Heart left ventricle (tissue), 16 donors: ENCODE measurements at regions not wholly inside any gene's neighbourhood (a gene's known extent, or its start where the extent isn't known, plus 50 kb on each side); places are given as distances from the start of the nearest gene placed in this dataset.
"Not testable (repeated sequence)": the region's sequence is repeated elsewhere in the genome, so short reads cannot be mapped to it uniquely, and the experiment has no call there.

ENCODE experiments used
- ATAC-seq, 4 donors: fragments of 200-7000 bp; cut with Tn5 transposase; one replicate each; pipeline ENCODE4 v1.9.1; 2020 to 2022; ENCODE audit warnings: moderate library complexity in 4 of 4, mild to moderate bottlenecking in 3 of 4, moderate number of reproducible peaks in 1 of 4
- DNase-seq, 5 donors: peaks; one replicate each; pipeline ENCODE4 v3.0.0-alpha.2; 2020
- H3K27ac ChIP-seq, 12 donors: fragments of 200-600 bp; sonication (generic) in 4 of 12; one replicate each; pipeline versions ENCODE4 v1.5.0 to v1.8.0; 2016 to 2022; ENCODE audit warnings: mild to moderate bottlenecking in 2 of 12
- H3K27me3 ChIP-seq, 9 donors: fragments of 200-600 bp; sonication (generic) in 2 of 9; one replicate each; pipeline versions ENCODE4 v1.5.1 to v1.8.0; 2016 to 2022; ENCODE audit warnings: mild to moderate bottlenecking in 3 of 9
- H3K36me3 ChIP-seq, 9 donors: fragments of 200-600 bp; sonication (generic) in 2 of 9; one replicate each; pipeline versions ENCODE4 v1.5.0 to v1.8.0; 2018 to 2022; ENCODE audit warnings: mild to moderate bottlenecking in 2 of 9
- H3K4me1 ChIP-seq, 12 donors: fragments of 200-600 bp; sonication (generic) in 4 of 12; one replicate each; pipeline versions ENCODE4 v1.5.0 to v1.8.0; 2016 to 2022; ENCODE audit warnings: mild to moderate bottlenecking in 3 of 12
- H3K4me3 ChIP-seq, 12 donors: fragments of 200-600 bp; sonication (generic) in 4 of 12; one replicate each; pipeline versions ENCODE4 v1.5.0 to v1.8.0; 2017 to 2022; ENCODE audit warnings: mild to moderate bottlenecking in 9 of 12, moderate library complexity in 4 of 12
- H3K9me3 ChIP-seq, 12 donors: fragments of 200-600 bp; sonication (generic) in 4 of 12; one replicate each; pipeline versions ENCODE4 v1.5.0 to v1.8.0; 2016 to 2022; ENCODE audit warnings: mild to moderate bottlenecking in 1 of 12
- POLR2A ChIP-seq, 2 donors: fragments of 450-650 bp; IDR thresholded peaks; one replicate each; pipeline ENCODE4 v1.6.1; 2017; ENCODE audit warnings: antibody characterized with exemption in 2 of 2, mild to moderate bottlenecking in 2 of 2, moderate library complexity in 2 of 2
- WGBS, 4 donors: extraction: QIAGEN DNeasy Blood & Tissue Kit in 2 of 4; methylation state at CpG; one replicate each; pipeline versions ENCODE4 v1.1.5 to v1.1.7; 2013 to 2018; 5-methylcytosine and 5-hydroxymethylcytosine counted together
- intact Hi-C, 10 donors: fragments of 100-400 bp; cut with DNase I; formaldehyde crosslinking; loops; one replicate each; pipeline versions ENCODE4 v1.11.1 to v1.14.2; 2022
- TF ChIP-seq, protein P1 (sequence below), 12 donors: fragments of 200-600 bp; sonication (generic) in 4 of 12; IDR thresholded peaks; one replicate each; pipeline versions ENCODE4 v1.5.0 to v1.8.0; 2018 to 2022; ENCODE audit warnings: antibody characterized with exemption in 12 of 12, mild to moderate bottlenecking in 5 of 12
- donor health status: ischemic (EF 13 %, LVEDD 7.1; RV severe dilation, severe dysfunction).
- donor health status: healthy with polysubstance abuse.
- donor health status: DM: no; HTN: yes; CAD: no.
- donor health status: DM: no; HTN: no; CAD: no.
- donor health status: ischemic (EF 25% LVEDD 6.9; RV normal size, moderate dysfunction).
- donor health status: ischemic (EF 25% LVEDD 5.7; RV mildly dilated, moderate dysfunction).
- donor health status: healthy.
- donor health status: DM: yes; HTN: yes; CAD: no.
- donor health status: ischemic (EF 35%, LVEDD 5.7; RV mildly dilated, moderate dysfunction).
- donor health status: nonischemic (EF 11% LVEDD 7.7; RV severe dilation, severe dysfunction).
- donor health status: DM: yes; HTN: yes; CAD: no.
- donor health status: PGD.
- donor health status: ischemic (EF 29% LVEDD 5.4; RV normal size, mild dysfunction).
- donor health status: nonischemic (EF 23%, LVEDD 6.1; RV moderate dilation, normal function).

DNA sequence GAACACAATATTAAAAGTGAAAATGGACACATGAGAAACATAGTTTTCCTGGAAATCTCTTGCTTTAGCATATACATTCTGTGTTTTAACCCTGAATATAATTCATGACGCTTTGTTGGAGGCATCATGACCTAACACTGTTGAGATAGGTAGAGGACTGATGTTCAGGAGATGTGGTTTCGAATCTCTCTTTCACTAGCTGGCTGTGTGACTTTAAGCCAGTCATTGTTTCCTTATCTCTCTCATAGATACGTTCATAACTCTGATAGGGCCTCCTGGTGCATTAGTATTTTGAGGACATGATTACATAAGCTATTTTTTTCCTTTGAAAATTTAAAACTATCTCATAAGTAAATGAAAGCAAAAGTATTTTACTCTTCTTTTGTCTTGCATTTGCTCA is 179.0 kb upstream of the DTNA start:
- ATAC-seq = no peak
- Histone ChIP-seq H3K4me3 (no peak overlapping the region), H3K36me3 (no peaks in the 10 kb centered on the region), H3K27ac (no peak overlapping the region), H3K4me1 (peaks cover 0 to 35% (median 6%) of the 10 kb centered on the region in 12 donors), H3K9me3 (peaks cover 0 to 7% (median 0%) of the 10 kb centered on the region in 12 donors), H3K27me3 (no peaks in the 10 kb centered on the region)
- no peak for DNase-seq
- intact Hi-C loops = no loop called here
- TF ChIP-seq, protein P1, sequence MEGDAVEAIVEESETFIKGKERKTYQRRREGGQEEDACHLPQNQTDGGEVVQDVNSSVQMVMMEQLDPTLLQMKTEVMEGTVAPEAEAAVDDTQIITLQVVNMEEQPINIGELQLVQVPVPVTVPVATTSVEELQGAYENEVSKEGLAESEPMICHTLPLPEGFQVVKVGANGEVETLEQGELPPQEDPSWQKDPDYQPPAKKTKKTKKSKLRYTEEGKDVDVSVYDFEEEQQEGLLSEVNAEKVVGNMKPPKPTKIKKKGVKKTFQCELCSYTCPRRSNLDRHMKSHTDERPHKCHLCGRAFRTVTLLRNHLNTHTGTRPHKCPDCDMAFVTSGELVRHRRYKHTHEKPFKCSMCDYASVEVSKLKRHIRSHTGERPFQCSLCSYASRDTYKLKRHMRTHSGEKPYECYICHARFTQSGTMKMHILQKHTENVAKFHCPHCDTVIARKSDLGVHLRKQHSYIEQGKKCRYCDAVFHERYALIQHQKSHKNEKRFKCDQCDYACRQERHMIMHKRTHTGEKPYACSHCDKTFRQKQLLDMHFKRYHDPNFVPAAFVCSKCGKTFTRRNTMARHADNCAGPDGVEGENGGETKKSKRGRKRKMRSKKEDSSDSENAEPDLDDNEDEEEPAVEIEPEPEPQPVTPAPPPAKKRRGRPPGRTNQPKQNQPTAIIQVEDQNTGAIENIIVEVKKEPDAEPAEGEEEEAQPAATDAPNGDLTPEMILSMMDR (IDR thresholded peaks at IDR 0.05) = no peak
- no peak for TF ChIP-seq POLR2A (IDR thresholded peaks at IDR 0.05)
- WGBS, 4 donors = 56 to 65% (median 59%) methylated on average over 3 of the region's 3 CpGs

DNA sequence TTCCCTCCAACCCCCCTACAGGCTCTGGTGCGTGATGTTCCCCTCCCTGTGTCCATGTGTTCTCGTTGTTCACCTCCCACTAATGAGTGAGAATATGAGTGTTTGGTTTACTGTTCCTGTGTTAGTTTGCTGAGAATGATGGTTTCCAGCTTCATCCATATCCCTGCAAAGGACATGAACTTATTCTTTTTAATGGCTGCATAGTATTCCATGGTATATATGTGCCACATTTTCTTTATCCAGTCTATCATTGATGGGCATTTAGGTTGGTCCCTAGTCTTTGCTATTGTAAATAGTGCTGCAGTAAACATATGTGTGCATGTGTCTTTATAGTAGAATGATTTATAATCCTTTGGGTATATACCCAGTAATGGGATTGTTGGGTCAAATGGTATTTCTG is 175.5 kb upstream of the DTNA start:
- WGBS, 4 donors = 91 to 96% (median 94%) methylated on average over 2 of the region's 2 CpGs
- not testable (repeated sequence) for ATAC-seq

DNA sequence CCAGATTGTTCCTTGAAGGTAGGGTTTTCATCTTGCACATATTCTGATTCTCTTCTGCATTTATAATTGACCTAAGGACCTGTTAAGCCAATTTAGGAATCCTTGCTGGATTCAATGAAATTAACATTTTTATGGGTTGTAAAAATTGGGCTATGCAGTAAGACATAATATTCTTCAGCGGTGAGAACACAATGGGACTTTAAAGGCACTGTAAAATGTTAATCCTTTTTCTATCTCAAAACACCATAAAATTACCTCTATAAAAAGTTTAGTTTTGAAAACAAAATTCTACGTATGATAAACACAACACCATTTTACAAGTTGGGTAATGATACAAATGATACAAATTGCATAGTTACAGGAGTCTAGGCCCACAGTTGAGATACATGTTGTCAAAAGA is 169.2 kb upstream of the DTNA start:
- TF ChIP-seq, protein P1 (IDR thresholded peaks at IDR 0.05) = no peak
- no peak for TF ChIP-seq POLR2A (IDR thresholded peaks at IDR 0.05)
- no peaks in the 10 kb centered on the region for H3K9me3 ChIP-seq
- H3K4me1 ChIP-seq = peaks cover 0 to 8% (median 0%) of the 10 kb centered on the region in 12 donors
- H3K4me3 ChIP-seq = no peak overlapping the region
- no peaks in the 10 kb centered on the region for H3K27me3 ChIP-seq
- WGBS, 4 donors = 95 to 99% (median 96%) methylated on average over 2 of the region's 2 CpGs
- DNase-seq (no peak), ATAC-seq (no peak)
- H3K36me3 ChIP-seq = no peaks in the 10 kb centered on the region
- intact Hi-C loops = no loop called here
- no peak overlapping the region for H3K27ac ChIP-seq

More for the DNA sequence above, 175.5 kb upstream of the DTNA start:
- DNase-seq, H3K4me3 ChIP-seq, H3K27ac ChIP-seq, H3K36me3 ChIP-seq, H3K27me3 ChIP-seq, H3K9me3 ChIP-seq, intact Hi-C loops: not testable (repeated sequence)
- H3K4me1 ChIP-seq = peaks cover 0 to 14% (median 2%) of the 10 kb centered on the region in 12 donors

DNA sequence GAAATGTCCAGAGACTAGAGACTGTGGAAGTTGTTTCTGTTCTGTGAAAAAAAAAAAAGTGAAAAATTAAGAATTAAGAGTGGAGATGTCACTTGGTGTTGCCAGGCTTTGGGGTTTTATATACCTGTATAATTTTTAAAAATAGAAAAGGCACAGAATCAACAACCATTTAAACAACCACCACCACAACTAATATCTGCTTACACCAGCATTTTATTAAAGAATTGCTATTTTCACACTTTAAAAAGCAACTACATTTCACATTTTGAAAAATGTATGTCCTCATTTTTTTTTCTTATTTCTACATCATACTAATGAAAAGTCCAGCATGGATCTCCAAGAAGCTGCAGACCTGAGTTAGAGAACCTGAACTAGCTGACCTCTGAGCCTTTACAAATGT is 167.5 kb upstream of the DTNA start:
- no peak overlapping the region for H3K4me3 ChIP-seq
- no peaks in the 10 kb centered on the region for H3K9me3 ChIP-seq
- H3K36me3 ChIP-seq = no peaks in the 10 kb centered on the region
- peaks cover 0 to 5% (median 0%) of the 10 kb centered on the region in 12 donors for H3K4me1 ChIP-seq
- no peak for DNase-seq
- H3K27me3 ChIP-seq = no peaks in the 10 kb centered on the region
- intact Hi-C loops = no loop called here
- no peak for ATAC-seq
- TF ChIP-seq POLR2A (IDR thresholded peaks at IDR 0.05) = no peak
- TF ChIP-seq, protein P1 (IDR thresholded peaks at IDR 0.05) = no peak
- no peak overlapping the region for H3K27ac ChIP-seq

DNA sequence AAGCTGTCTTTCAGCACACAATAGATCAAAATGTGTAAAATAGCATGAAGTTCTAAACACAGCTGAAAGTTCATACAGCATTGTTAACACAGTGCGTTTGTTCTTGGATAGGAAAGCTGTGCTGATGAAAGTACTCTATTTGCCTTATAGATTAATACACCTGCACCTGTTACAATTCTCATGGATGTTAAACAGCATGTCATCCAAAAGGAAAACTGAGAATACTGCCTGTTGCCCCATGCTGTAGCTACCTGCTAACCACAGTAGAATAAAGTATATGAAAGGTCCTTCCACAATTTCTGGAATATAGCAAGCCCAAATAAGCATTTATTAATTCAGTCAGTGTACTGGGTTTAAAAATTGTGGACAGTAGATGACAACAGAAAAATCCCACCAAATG is 166.7 kb upstream of the DTNA start:
- H3K27ac ChIP-seq = no peak overlapping the region
- H3K4me3 ChIP-seq = no peak overlapping the region
- peaks cover 0 to 5% (median 0%) of the 10 kb centered on the region in 12 donors for H3K4me1 ChIP-seq
- no peak for DNase-seq
- 82 to 95% (median 92%) methylated on average over 1 of the region's 1 CpG for WGBS, 4 donors
- H3K9me3 ChIP-seq = no peaks in the 10 kb centered on the region
- TF ChIP-seq POLR2A (IDR thresholded peaks at IDR 0.05) = no peak
- TF ChIP-seq, protein P1 (IDR thresholded peaks at IDR 0.05) = no peak
- no peak for ATAC-seq
- intact Hi-C loops = no loop called here
- H3K36me3 ChIP-seq = no peaks in the 10 kb centered on the region
- H3K27me3 ChIP-seq = no peaks in the 10 kb centered on the region
